OCI-LY7 (cell line): ENCODE measurements at regions not wholly inside any gene's neighbourhood (a gene's known extent, or its start where the extent isn't known, plus 50 kb on each side); places are given as distances from the start of the nearest gene placed in this dataset.
A peak's percentile ranks its signal among the peaks of the same experiment; 100 is the strongest.

Experiments used
- BruUV-seq: library from RNA; stranded (reverse); fragments of 400-500 nt; replicated peaks from 2 replicates; lab custom pipeline; 2021; lab: Mats Ljungman, UMichigan
- CTCF ChIA-PET: fragments of 300-600 bp; sonication (Branson Sonifier 250); formaldehyde crosslinking; loops from one replicate; lab custom pipeline; 2022; ENCODE audit warnings: antibody characterized with exemption; ENCODE audit not compliant: unreplicated experiment; lab: Charles Lee
- POLR2A ChIA-PET: fragments of 300-600 bp; sonication (Branson Sonifier 250); formaldehyde crosslinking; loops from one replicate; lab custom pipeline; 2022; ENCODE audit warnings: antibody characterized with exemption; lab: Charles Lee
- DNase-seq: peaks from one replicate; pipeline ENCODE4 v3.0.0-alpha.2; 2015; ENCODE audit warnings: low spot score
- H2AFZ ChIP-seq: fragments of 200-600 bp; sonication (generic), shearing (Covaris generic); 2 replicates; pipeline ENCODE4 v1.6.1; 2014; ENCODE audit warnings: mild to moderate bottlenecking, antibody characterized with exemption, low read length, moderate library complexity
- H3K27ac ChIP-seq: fragments of 200-600 bp; sonication (generic); 2 replicates; pipeline ENCODE4 v1.5.1; 2014; ENCODE audit warnings: mixed run types, low read depth, mild to moderate bottlenecking, moderate library complexity, low read length, inconsistent platforms; ENCODE audit not compliant: poor library complexity, severe bottlenecking
- H3K36me3 ChIP-seq: fragments of 200-600 bp; sonication (generic); 2 replicates; pipeline ENCODE4 v1.6.1; 2014; ENCODE audit warnings: mild to moderate bottlenecking, antibody characterized with exemption, low read length, moderate library complexity, mixed read lengths; ENCODE audit not compliant: insufficient read depth
- H3K4me1 ChIP-seq: fragments of 200-600 bp; sonication (generic); 2 replicates; pipeline ENCODE4 v1.5.1; 2014; ENCODE audit warnings: mild to moderate bottlenecking, low read length; ENCODE audit not compliant: insufficient read depth, poor library complexity, severe bottlenecking
- H3K4me2 ChIP-seq: fragments of 200-600 bp; sonication (generic); 2 replicates; pipeline ENCODE4 v1.6.1; 2014; ENCODE audit warnings: mild to moderate bottlenecking, low read length
- H3K4me3 ChIP-seq: fragments of 200-600 bp; sonication (generic); 2 replicates; pipeline ENCODE4 v1.5.1; 2014; ENCODE audit warnings: mild to moderate bottlenecking, low read depth, low read length; ENCODE audit not compliant: poor library complexity, severe bottlenecking
- H3K79me2 ChIP-seq: fragments of 200-600 bp; sonication (generic); 2 replicates; pipeline ENCODE4 v1.6.1; 2016; ENCODE audit warnings: low read depth, mild to moderate bottlenecking, low read length, moderate library complexity, mixed read lengths; ENCODE audit not compliant: insufficient read depth
- H3K9me2 ChIP-seq: fragments of 200-600 bp; sonication (generic); 2 replicates; pipeline ENCODE4 v1.6.1; 2016; ENCODE audit warnings: mild to moderate bottlenecking, low read length, mixed read lengths; ENCODE audit not compliant: insufficient read depth
- H3K9me3 ChIP-seq: fragments of 200-600 bp; sonication (generic); 2 replicates; pipeline ENCODE4 v1.6.1; 2014; ENCODE audit warnings: mild to moderate bottlenecking, mixed run types, low read length, mixed read lengths
- H4K20me1 ChIP-seq: fragments of 200-600 bp; sonication (generic); 2 replicates; pipeline ENCODE4 v1.6.1; 2014; ENCODE audit warnings: mild to moderate bottlenecking, antibody characterized with exemption, low read length, moderate library complexity, mixed read lengths; ENCODE audit not compliant: insufficient read depth
- EZH2phosphoT487 ChIP-seq: fragments of 200-600 bp; sonication (generic); IDR thresholded peaks from 2 replicates; pipeline ENCODE4 v1.6.1; 2018; ENCODE audit warnings: low read depth, borderline replicate concordance, mild to moderate bottlenecking, mixed run types, antibody characterized with exemption, low read length, moderate library complexity, mixed read lengths
- intact Hi-C: fragments of 100-400 bp; cut with micrococcal nuclease; formaldehyde crosslinking; loops from one replicate; pipeline ENCODE4 v1.10.0; 2022; ENCODE audit not compliant: unreplicated experiment
- TF ChIP-seq, protein P1 (sequence below): fragments of 200-600 bp; sonication (generic); conservative IDR thresholded peaks from 2 replicates; pipeline ENCODE4 v1.5.1; 2014; ENCODE audit warnings: mild to moderate bottlenecking, antibody characterized with exemption, low read length, moderate library complexity, mixed read lengths

DNA sequence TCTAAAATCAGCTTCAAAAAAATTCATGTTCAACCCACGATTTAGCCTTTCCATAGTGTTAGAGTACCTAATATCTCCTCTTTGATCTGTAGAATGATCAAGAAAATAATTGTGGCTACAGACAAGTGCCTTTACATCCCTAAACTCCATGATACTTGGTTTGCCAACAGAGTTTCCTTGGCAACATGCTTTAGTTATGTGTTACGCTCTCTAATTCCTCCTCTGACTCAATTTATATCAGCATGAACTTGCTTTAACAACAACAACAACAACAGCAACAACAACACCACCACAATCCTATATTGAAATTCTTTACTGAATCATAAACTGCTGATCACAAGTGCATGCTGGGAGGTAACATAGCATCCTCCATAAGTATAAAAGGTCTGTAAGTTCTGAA lies 757.8 kb downstream of the CDH11 start:
- H3K9me3 ChIP-seq, result no peaks in the 10 kb centered on the region
- H2AFZ ChIP-seq, result 0 out of 2 replicates have a peak overlapping the region, but pooled peaks have one; percentile 20
- intact Hi-C loops, result no loop called here
- no peak overlapping the region for H3K4me3 ChIP-seq
- BruUV-seq, result no TSS peak
- no peaks in the 10 kb centered on the region for H4K20me1 ChIP-seq
- POLR2A ChIA-PET, result interaction anchor here (0.6 to 1.5 kb wide), 2 partner anchors 11 to 207 kb away, joined by 4 to 6 read pairs; no protein-coding TSS in a partner anchor
- no peaks in the 10 kb centered on the region for H3K36me3 ChIP-seq
- CTCF ChIA-PET, result no interaction called here
- H3K27ac ChIP-seq, result no peak overlapping the region
- TF ChIP-seq, protein P1, sequence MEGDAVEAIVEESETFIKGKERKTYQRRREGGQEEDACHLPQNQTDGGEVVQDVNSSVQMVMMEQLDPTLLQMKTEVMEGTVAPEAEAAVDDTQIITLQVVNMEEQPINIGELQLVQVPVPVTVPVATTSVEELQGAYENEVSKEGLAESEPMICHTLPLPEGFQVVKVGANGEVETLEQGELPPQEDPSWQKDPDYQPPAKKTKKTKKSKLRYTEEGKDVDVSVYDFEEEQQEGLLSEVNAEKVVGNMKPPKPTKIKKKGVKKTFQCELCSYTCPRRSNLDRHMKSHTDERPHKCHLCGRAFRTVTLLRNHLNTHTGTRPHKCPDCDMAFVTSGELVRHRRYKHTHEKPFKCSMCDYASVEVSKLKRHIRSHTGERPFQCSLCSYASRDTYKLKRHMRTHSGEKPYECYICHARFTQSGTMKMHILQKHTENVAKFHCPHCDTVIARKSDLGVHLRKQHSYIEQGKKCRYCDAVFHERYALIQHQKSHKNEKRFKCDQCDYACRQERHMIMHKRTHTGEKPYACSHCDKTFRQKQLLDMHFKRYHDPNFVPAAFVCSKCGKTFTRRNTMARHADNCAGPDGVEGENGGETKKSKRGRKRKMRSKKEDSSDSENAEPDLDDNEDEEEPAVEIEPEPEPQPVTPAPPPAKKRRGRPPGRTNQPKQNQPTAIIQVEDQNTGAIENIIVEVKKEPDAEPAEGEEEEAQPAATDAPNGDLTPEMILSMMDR, result no peak
- no peak for TF ChIP-seq EZH2phosphoT487
- no peaks in the 10 kb centered on the region for H3K9me2 ChIP-seq
- H3K79me2 ChIP-seq, result no peaks in the 10 kb centered on the region
- no peak for DNase-seq
- H3K4me2 ChIP-seq, result no peak overlapping the region
- no peaks in the 10 kb centered on the region for H3K4me1 ChIP-seq

DNA sequence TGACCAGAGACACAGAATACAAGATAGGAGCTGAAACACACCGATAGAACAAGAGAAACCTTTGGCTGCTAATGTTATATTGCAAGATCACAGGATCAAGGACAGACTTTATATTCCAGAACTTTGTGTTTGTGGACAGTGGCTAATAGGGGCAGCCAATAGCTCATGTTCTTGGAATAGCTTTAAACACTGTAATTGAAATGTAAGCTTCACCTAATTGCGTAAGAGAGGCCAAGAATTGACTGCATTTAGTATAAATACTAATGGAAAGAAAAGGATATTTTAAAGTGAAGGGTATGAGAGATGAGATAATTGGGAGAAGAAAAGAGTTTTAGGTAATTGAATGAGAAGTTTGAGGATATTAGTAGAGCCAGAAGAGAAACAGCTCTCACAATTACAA lies 758.8 kb downstream of the CDH11 start:
- no peak overlapping the region for H3K4me3 ChIP-seq

DNA sequence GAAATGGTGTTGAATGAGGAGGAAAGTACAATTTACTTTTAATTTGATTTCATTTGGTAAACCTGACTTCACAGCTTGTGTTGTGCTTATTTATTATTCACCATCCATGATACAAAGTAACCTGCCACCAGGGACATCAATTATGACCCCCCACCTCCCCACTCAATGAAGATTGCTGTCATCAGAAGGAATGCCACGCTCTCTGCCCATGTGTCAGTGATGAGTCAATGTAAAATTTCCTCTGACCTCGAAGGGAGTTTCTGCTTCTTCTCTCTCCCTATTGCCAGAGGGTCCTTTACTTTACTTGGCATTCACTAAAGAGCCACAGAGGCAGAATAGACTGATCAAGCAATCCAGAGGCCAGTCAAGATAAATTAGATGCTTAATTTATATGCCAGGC lies 759.7 kb downstream of the CDH11 start:
- POLR2A ChIA-PET, result interaction anchor here (1.5 kb wide), 1 partner anchor 9 kb away, joined by 6 read pairs; no protein-coding TSS in a partner anchor
- Histone ChIP-seq H3K79me2 (no peaks in the 10 kb centered on the region), H3K9me3 (no peaks in the 10 kb centered on the region), H2AFZ (0 out of 2 replicates have a peak overlapping the region, but pooled peaks have one; percentile 26), H3K4me3 (no peak overlapping the region), H3K27ac (no peak overlapping the region), H3K9me2 (no peaks in the 10 kb centered on the region), H3K36me3 (no peaks in the 10 kb centered on the region), H3K4me1 (no peaks in the 10 kb centered on the region), H3K4me2 (no peak overlapping the region), H4K20me1 (no peaks in the 10 kb centered on the region)
- BruUV-seq, result no TSS peak
- CTCF ChIA-PET, result no interaction called here
- DNase-seq, result no peak
- intact Hi-C loops, result no loop called here
- TF ChIP-seq EZH2phosphoT487, result no peak
- TF ChIP-seq, protein P1, result no peak

More for the DNA sequence above, 758.8 kb downstream of the CDH11 start:
- Histone ChIP-seq H3K36me3 (no peaks in the 10 kb centered on the region), H3K79me2 (no peaks in the 10 kb centered on the region), H4K20me1 (no peaks in the 10 kb centered on the region), H3K27ac (no peak overlapping the region), H2AFZ (no peak overlapping the region), H3K9me3 (no peaks in the 10 kb centered on the region), H3K4me2 (no peak overlapping the region), H3K9me2 (no peaks in the 10 kb centered on the region), H3K4me1 (no peaks in the 10 kb centered on the region)
- CTCF ChIA-PET, result no interaction called here
- no TSS peak for BruUV-seq
- POLR2A ChIA-PET, result interaction anchor here (0.7 to 1.5 kb wide), 3 partner anchors 10 to 123 kb away, joined by 3 to 6 read pairs (median 4); no protein-coding TSS in a partner anchor
- TF ChIP-seq, protein P1, result no peak
- TF ChIP-seq EZH2phosphoT487, result no peak
- DNase-seq, result no peak
- intact Hi-C loops, result no loop called here
